HG03520 (cell line): ENCODE measurements at regions not wholly inside any gene's neighbourhood (a gene's known extent, or its start where the extent isn't known, plus 50 kb on each side); places are given as distances from the start of the nearest gene placed in this dataset.

Experiments used
- ATAC-seq: cut with Tn5 transposase; IDR thresholded peaks from one replicate; pipeline ENCODE4 v1.9.1; 2021; ENCODE audit warnings: mild to moderate bottlenecking, moderate library complexity; ENCODE audit not compliant: unreplicated experiment

GRCh38 chr1:221444346-221444745, 297.5 kb downstream of the DUSP10 start:
- ATAC-seq, result no peak

GRCh38 chr1:221448585-221449175, 293.2 kb downstream of the DUSP10 start:
- ATAC-seq, result no peak

GRCh38 chr1:221449194-221449593, 292.7 kb downstream of the DUSP10 start:
- no peak for ATAC-seq

GRCh38 chr1:221449801-221450470, 292.0 kb downstream of the DUSP10 start:
- no peak for ATAC-seq

- no peak for ATAC-seq
Observed at GRCh38 chr1:221451741-221452140, 290.1 kb downstream of the DUSP10 start.

- no peak for ATAC-seq
Observed at GRCh38 chr1:221454096-221454495, 287.8 kb downstream of the DUSP10 start.

- ATAC-seq, result no peak
Observed at GRCh38 chr1:221456918-221457317, 285.0 kb downstream of the DUSP10 start.

GRCh38 chr1:221457685-221458446, 284.0 kb downstream of the DUSP10 start:
- no peak for ATAC-seq

- ATAC-seq, result no peak
Observed at GRCh38 chr1:221458447-221459156, 283.3 kb downstream of the DUSP10 start.

- no peak for ATAC-seq
Observed at GRCh38 chr1:221459558-221459957, 282.3 kb downstream of the DUSP10 start.

- no peak for ATAC-seq
Observed at GRCh38 chr1:221462345-221462744, 279.5 kb downstream of the DUSP10 start.

- ATAC-seq, result no peak
Observed at GRCh38 chr1:221468546-221468945, 273.3 kb downstream of the DUSP10 start.

GRCh38 chr1:221469476-221469875, 272.4 kb downstream of the DUSP10 start:
- no peak for ATAC-seq

- no peak for ATAC-seq
Observed at GRCh38 chr1:221470000-221470698, 271.7 kb downstream of the DUSP10 start.

- ATAC-seq, result no peak
Observed at GRCh38 chr1:221473411-221473810, 268.5 kb downstream of the DUSP10 start.

- ATAC-seq, result no peak
Observed at GRCh38 chr1:221477252-221477651, 264.6 kb downstream of the DUSP10 start.

- ATAC-seq, result peak; percentile 84
Observed at GRCh38 chr1:221478050-221478949, 263.6 kb downstream of the DUSP10 start.

GRCh38 chr1:221487781-221488524, 253.9 kb downstream of the DUSP10 start:
- no peak for ATAC-seq

- ATAC-seq, result no peak
Observed at GRCh38 chr1:221488550-221488949, 253.3 kb downstream of the DUSP10 start.
